HG02981 (cell line): ENCODE measurements at regions not wholly inside any gene's neighbourhood (a gene's known extent, or its start where the extent isn't known, plus 50 kb on each side); places are given as distances from the start of the nearest gene placed in this dataset.

Experiments used
- ATAC-seq: cut with Tn5 transposase; IDR thresholded peaks from one replicate; pipeline ENCODE4 v1.9.1; 2021; ENCODE audit warnings: mild to moderate bottlenecking, moderate library complexity; ENCODE audit not compliant: unreplicated experiment

- peak; percentile 56 for ATAC-seq
Observed at GRCh38 chr3:31213869-31214486, 318.7 kb upstream of the STT3B start.

DNA sequence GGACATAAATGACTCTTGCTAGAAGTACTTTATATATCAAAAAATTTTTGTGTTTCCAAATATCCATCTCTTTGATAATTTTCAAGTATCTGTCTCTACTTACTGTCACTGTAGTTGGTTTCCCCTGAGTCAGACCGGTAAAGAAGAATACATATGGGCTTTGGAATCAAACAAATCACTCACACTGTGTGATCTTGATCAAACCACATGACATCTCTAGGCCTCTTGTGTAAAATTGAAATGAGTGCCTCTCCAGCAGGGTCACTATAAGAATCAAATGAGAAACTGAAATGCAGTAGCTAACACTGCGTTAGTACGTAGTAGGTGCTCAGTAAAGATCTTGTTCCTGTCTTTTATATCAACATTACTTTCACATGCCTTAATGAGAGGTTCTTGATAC is 314.6 kb upstream of the STT3B start:
- no peak for ATAC-seq

GRCh38 chr3:31219131-31219843 is 313.4 kb upstream of the STT3B start:
- ATAC-seq: peak; percentile 79

DNA sequence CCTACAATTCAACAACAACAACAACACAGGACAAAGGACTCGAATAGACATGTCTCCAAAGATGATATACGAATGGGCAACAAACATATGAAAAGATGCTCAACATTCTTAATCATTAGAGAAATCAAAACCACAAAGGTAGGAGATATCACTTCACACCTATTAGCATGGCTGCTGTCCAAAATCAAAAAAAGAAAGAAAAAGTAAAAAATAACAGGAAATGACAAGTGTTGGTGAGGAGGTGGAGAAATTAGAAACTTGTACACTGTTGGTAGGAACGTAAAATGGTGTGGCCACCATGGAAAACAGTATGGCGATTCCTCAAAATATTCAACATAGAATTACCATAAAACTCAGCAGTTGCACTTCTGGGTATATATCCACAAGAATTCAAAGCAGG is 312.3 kb upstream of the STT3B start:
- ATAC-seq: no peak

GRCh38 chr3:31223278-31223677 is 309.4 kb upstream of the STT3B start:
- no peak for ATAC-seq

- no peak for ATAC-seq
Observed at GRCh38 chr3:31224936-31225335, 307.8 kb upstream of the STT3B start.

DNA sequence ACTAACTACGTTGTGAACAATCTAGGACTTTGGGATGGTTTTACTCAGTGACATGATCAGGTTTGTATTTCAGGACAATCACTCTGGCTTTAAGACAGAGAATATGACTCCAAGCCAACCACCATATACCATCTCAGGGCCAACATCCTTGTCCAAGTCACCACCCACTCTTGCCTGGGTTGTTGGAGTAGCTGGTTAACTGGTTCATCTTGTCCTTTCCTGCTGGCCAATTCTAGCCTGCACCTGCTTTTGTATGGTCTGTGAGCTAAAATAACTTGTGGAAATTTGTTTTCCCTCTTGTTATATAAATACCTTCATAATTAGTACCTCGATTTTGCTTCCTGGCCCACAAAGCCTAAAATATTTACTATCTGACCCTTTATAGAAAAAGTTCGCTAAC is 306.8 kb upstream of the STT3B start:
- no peak for ATAC-seq

- ATAC-seq: no peak
Observed at GRCh38 chr3:31226346-31226745, 306.4 kb upstream of the STT3B start.

DNA sequence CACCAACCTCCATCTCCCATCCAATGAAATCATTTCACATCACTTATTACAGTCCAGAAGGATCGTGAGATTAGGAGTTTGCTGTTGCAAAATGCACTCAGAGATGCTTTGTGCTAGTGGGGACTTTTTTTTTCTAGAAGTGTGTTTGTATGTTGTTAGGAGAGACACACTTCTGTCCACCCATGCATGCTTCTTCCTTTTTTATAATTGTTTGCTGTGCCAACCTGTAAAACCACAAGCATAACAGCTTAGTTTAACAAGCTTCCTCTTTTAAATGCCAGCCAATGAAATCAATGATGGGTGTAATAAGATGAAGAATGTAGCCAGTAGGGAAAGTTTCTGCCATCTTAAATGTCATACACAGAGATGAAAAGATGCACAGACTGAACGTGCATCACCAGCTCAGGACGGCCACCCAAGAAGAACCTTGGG is 305.6 kb upstream of the STT3B start:
- peak; percentile 57 for ATAC-seq

GRCh38 chr3:31230425-31231223 is 302.1 kb upstream of the STT3B start:
- no peak for ATAC-seq

- ATAC-seq: no peak
Observed at GRCh38 chr3:31232055-31233025, 300.4 kb upstream of the STT3B start.

DNA sequence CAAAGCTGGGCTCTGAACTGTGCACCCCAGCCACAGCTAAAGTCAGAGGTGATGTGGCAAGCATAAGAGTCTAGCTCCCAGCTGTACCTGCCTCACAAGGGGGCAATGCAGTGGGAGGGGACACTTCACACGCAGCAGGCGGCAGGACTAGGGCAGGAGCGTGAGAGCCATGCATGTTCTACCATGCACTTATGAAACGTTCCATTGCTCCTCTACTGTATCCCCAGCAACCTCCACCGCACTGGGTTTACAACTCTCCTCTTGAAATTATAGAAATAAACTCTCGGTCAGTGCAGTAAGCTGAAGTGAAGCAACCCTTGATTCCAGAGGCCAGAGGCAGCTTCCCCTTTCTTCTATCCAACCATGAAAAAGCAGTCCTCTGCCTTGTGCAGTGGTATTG is 298.6 kb upstream of the STT3B start:
- ATAC-seq: no peak

GRCh38 chr3:31235062-31235700 is 297.5 kb upstream of the STT3B start:
- no peak for ATAC-seq

DNA sequence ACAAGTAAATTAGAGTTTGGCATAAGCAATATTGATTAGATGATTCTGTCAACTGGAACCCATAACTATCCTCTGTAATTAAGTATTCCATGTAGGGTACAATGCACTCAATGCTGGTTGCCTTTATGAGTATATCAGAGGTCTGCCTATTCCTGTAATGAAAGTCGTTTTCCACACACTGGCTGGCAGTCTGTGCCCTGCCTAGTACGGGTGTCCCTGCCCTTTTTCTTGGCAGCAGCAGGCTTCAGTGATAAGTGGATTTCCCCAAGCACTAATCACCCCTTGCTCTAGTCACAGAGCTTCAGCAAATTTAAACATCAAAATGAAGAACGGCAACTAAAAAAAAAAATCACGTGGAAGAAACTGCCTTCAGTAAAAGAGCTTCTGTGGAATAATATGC is 294.8 kb upstream of the STT3B start:
- no peak for ATAC-seq

DNA sequence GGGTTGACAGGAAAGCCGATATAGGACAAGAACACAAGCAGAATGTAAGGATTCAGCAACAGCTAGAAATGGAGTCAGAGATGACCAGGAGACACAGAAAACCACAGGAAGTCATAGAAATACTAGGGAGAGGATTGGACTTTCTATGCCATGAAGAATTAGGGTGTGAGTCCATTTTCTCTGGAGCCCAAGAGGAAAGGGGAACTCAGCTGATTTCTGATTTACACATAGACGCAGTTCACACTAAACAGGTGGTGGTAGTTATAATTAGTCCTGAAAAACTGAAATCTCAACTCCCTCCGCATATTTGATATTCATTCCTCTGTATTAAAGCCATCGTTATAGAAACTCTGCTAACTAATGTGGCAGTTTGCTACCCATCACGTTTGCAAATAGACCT is 292.7 kb upstream of the STT3B start:
- ATAC-seq: no peak

DNA sequence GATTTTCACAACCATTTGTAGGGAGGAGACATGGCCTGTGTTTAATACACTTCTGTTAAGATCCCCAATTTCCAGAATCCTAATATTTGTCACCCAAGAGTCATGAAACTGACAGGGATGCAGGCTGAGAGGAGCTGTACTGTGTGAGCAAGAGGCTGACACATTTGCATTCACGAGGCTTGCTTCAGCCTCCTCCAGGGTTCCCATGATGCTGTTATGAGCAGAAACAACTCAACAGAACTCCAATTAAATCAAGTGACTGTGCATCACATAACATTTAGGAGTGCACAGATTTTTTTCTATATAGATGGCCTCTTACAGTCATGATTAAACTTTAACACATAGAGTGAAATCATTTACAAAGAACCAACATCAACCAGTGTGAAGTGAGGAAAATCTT is 292.3 kb upstream of the STT3B start:
- no peak for ATAC-seq

DNA sequence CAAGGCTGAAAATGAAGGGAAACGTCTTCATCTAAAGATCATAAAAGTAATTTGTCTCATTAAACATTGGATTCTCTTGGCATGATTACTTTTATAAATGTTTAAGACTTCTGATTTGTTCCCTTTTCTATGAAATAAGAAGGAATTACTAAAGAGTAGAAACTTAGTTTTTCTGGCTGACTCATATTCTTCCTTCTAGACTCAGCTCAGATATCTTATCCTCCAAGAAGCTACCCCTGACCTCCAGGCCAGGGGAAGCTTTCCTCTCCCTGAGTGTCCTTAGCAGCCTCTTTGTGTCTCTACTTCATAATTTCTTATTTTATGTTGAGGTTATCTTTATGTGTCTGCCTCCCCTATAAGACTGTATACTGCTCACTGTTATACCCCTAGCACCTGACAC is 291.9 kb upstream of the STT3B start:
- ATAC-seq: no peak

GRCh38 chr3:31241533-31241932 is 291.2 kb upstream of the STT3B start:
- no peak for ATAC-seq

DNA sequence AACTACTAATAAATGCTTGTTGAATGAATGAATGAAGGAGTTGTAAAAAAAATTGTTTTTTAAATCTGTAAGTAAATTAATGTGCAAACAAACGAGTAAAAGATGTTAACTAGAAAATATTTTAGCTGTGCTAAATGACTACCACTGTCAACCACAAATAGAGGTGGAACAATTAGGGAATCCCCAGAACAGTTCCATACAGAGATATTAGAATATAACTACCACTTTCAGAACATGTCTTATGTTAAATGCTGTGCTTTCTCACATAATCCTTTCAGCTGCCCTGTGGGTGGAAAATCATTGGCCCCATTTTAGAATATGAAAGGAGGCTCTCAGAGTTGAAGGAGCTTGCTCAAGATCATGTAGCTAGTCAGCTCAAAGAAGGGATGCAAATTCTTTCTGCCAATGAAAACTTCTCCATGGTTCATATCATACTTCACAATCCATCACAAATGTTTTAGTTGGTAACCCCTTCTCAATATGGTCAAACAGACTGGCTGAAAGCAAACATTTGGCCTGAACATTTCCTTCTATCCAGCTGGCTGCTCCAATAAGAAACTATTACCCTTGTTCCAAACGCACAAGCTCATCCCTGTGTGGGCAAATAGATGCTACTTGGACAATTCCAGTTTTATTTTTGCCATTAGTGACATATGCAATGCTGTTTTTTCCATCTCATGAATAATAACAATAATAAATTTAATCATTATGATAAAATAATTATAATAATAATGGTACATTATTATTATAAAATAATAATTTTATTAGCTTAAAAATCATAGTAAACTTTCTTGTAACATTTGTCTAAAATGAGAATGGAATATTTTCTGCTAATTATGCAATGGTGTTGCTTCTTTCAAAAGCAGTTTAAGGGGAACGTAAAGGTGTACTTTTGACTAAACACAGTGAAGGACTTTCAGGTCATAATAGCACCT is 290.4 kb upstream of the STT3B start:
- peak; percentile 40 for ATAC-seq
